GM13977 (cell line): ENCODE measurements at regions not wholly inside any gene's neighbourhood (a gene's known extent, or its start where the extent isn't known, plus 50 kb on each side); places are given as distances from the start of the nearest gene placed in this dataset.

ENCODE experiments used
- DNase-seq: peaks from one replicate; pipeline ENCODE4 v3.0.0; 2012; ENCODE audit warnings: low spot score
- CTCF ChIP-seq: IDR thresholded peaks from 2 replicates; pipeline ENCODE4 v1.5.1; 2012; ENCODE audit warnings: mild to moderate bottlenecking, control low read depth; ENCODE audit not compliant: insufficient read depth; ENCODE audit errors: extremely low read depth, missing control alignments
- in situ Hi-C: fragments of 300-500 bp; cut with MboI; formaldehyde crosslinking; loops from one replicate; pipeline ENCODE4 v1.12.0; 2022; ENCODE audit warnings: low sequenced_read_pairs, low pct_unique_long_range_greater_than_20kb, mixed read lengths, inconsistent platforms; ENCODE audit not compliant: unreplicated experiment

- in situ Hi-C loops = no loop called here
- TF ChIP-seq CTCF = no peak
- no peak for DNase-seq
These were observed 1327.0 kb downstream of the BRINP3 start for GRCh38 chr1:189150624-189151023.

GRCh38 chr1:189151361-189151760, 1326.3 kb downstream of the BRINP3 start:
- in situ Hi-C loops = no loop called here
- TF ChIP-seq CTCF = no peak
- no peak for DNase-seq

GRCh38 chr1:189152685-189153084, 1325.0 kb downstream of the BRINP3 start:
- no peak for TF ChIP-seq CTCF
- in situ Hi-C loops = no loop called here
- no peak for DNase-seq

GRCh38 chr1:189158155-189158554, 1319.5 kb downstream of the BRINP3 start:
- no peak for DNase-seq
- TF ChIP-seq CTCF = no peak
- in situ Hi-C loops = no loop called here

- TF ChIP-seq CTCF = no peak
- in situ Hi-C loops = no loop called here
- DNase-seq = no peak
These were observed 1301.8 kb downstream of the BRINP3 start for GRCh38 chr1:189175889-189176288.

GRCh38 chr1:189180057-189180456, 1297.6 kb downstream of the BRINP3 start:
- in situ Hi-C loops = no loop called here
- DNase-seq = no peak
- TF ChIP-seq CTCF = no peak

GRCh38 chr1:189185097-189185496, 1292.6 kb downstream of the BRINP3 start:
- in situ Hi-C loops = no loop called here
- no peak for TF ChIP-seq CTCF

More at GRCh38 chr1:189185097-189185496, 1292.6 kb downstream of the BRINP3 start:
- DNase-seq = no peak
